ENCODE measurements at regions not wholly inside any gene's neighbourhood (a gene's known extent, or its start where the extent isn't known, plus 50 kb on each side); places are given as distances from the start of the nearest gene placed in this dataset.

DNA sequence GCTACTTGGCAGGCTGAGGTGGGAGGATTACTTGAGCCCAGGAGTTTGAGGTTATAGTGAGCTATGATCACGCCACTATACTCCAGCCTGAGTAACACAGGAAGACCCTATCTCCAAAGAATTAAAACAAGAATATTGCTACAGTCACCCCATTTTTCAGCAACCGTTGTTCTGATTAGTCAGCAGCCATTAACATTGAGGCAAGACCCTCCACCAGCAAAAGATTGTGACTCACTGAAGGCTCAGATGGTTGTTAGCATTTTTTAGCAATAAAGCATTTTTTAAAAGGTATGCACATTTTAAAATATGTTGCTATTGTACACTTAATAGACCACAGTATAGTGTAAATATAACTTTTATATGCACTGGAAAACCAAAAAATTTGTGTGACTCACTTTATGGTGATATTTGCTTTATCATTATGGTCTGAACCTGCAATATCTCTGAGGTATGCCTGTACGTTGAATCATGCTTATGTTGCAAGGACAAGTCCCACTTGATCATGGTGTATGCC, 492.6 kb downstream of the SQOR start:
- Histone ChIP-seq H3K9ac (ENCODE audit: low read length) (no peak overlapping the region), H3K4ac (ENCODE audit: low read depth in 1 of 2, low read length in 2 of 2) (no peak overlapping the region), H2BK12ac (ENCODE audit: low read length in 2 of 2) (no peak overlapping the region), H2BK5ac (ENCODE audit: low read depth, low read length, poor library complexity, severe bottlenecking) (no peak overlapping the region), H3K4me2 (ENCODE audit: low read length, poor library complexity, severe bottlenecking) (no peak overlapping the region), H3K18ac (ENCODE audit: low read depth in 1 of 2, low read length in 2 of 2) (no peak overlapping the region), H4K91ac (ENCODE audit: low read length) (no peak overlapping the region), H3K4me1 (ENCODE audit: control insufficient read depth, insufficient read depth, low read depth, low read length) (no peaks in the 10 kb centered on the region), H2BK15ac (ENCODE audit: low read depth, poor library complexity, severe bottlenecking) (no peak overlapping the region), H2AFZ (ENCODE audit: low read depth, low read length) (no peak overlapping the region), H3K23ac (ENCODE audit: low read length in 2 of 2) (no peak overlapping the region), H2BK120ac (ENCODE audit: low read depth, low read length) (no peak overlapping the region), H2AK5ac (ENCODE audit: low read length, severe bottlenecking) (no peak overlapping the region), H3K4me3 (ENCODE audit: insufficient read depth in 1 of 2, low read depth in 1 of 2, low read length in 2 of 2) (no peak overlapping the region), H3K9me3 (ENCODE audit: control insufficient read depth, low read length) (peaks cover 31% of the 10 kb centered on the region), H3K36me3 (ENCODE audit: control insufficient read depth in 1 of 2, insufficient read depth in 2 of 2, low read depth in 1 of 2, low read length in 2 of 2) (no peaks in the 10 kb centered on the region), H3K14ac (ENCODE audit: low read length in 2 of 2) (no peak overlapping the region), H3K79me1 (replicated peaks; ENCODE audit: low read length, poor library complexity, severe bottlenecking) (no peaks in the 10 kb centered on the region), H3K27ac (ENCODE audit: low read length, poor library complexity, severe bottlenecking) (no peak overlapping the region), H4K8ac (ENCODE audit: low read length) (no peak overlapping the region), H3K27me3 (ENCODE audit: control insufficient read depth in 1 of 2, insufficient read depth in 1 of 2, low read length in 2 of 2) (no peaks in the 10 kb centered on the region)
- 70% methylated on average over 3 of the region's 3 CpGs for WGBS
- DNase-seq = no peak

- Histone ChIP-seq H4K8ac (ENCODE audit: low read length) (no peak overlapping the region), H3K14ac (ENCODE audit: low read length in 2 of 2) (no peak overlapping the region), H3K27ac (ENCODE audit: low read length, poor library complexity, severe bottlenecking) (no peak overlapping the region), H2BK5ac (ENCODE audit: low read depth, low read length, poor library complexity, severe bottlenecking) (no peak overlapping the region), H2AK5ac (ENCODE audit: low read length, severe bottlenecking) (no peak overlapping the region), H3K23ac (ENCODE audit: low read length in 2 of 2) (no peak overlapping the region), H3K36me3 (ENCODE audit: control insufficient read depth in 1 of 2, insufficient read depth in 2 of 2, low read depth in 1 of 2, low read length in 2 of 2) (no peaks in the 10 kb centered on the region), H3K27me3 (ENCODE audit: control insufficient read depth in 1 of 2, insufficient read depth in 1 of 2, low read length in 2 of 2) (no peaks in the 10 kb centered on the region), H3K79me1 (replicated peaks; ENCODE audit: low read length, poor library complexity, severe bottlenecking) (no peaks in the 10 kb centered on the region), H4K91ac (ENCODE audit: low read length) (no peak overlapping the region), H3K18ac (ENCODE audit: low read depth in 1 of 2, low read length in 2 of 2) (no peak overlapping the region), H2AFZ (ENCODE audit: low read depth, low read length) (no peak overlapping the region), H3K4me1 (ENCODE audit: control insufficient read depth, insufficient read depth, low read depth, low read length) (no peaks in the 10 kb centered on the region), H2BK120ac (ENCODE audit: low read depth, low read length) (no peak overlapping the region), H3K9ac (ENCODE audit: low read length) (no peak overlapping the region), H3K9me3 (ENCODE audit: control insufficient read depth, low read length) (peaks cover 19% of the 10 kb centered on the region), H2BK12ac (ENCODE audit: low read length in 2 of 2) (no peak overlapping the region), H3K4ac (ENCODE audit: low read depth in 1 of 2, low read length in 2 of 2) (no peak overlapping the region), H2BK15ac (ENCODE audit: low read depth, poor library complexity, severe bottlenecking) (no peak overlapping the region), H3K4me2 (ENCODE audit: low read length, poor library complexity, severe bottlenecking) (no peak overlapping the region), H3K4me3 (ENCODE audit: insufficient read depth in 1 of 2, low read depth in 1 of 2, low read length in 2 of 2) (no peak overlapping the region)
- no peak for DNase-seq
- WGBS = no CpG with 5 or more reads among the region's 1 CpG
Measured at GRCh38 chr15:46129145-46129544, 494.3 kb downstream of the SQOR start.

- no peak overlapping the region for H3K14ac ChIP-seq (ENCODE audit: low read length in 2 of 2)
- DNase-seq = no peak
- H2AK5ac ChIP-seq (ENCODE audit: low read length, severe bottlenecking) = no peak overlapping the region
Measured at GRCh38 chr15:46131876-46132275, 497.0 kb downstream of the SQOR start.

GRCh38 chr15:46137443-46137842, 502.6 kb downstream of the SQOR start:
- WGBS = 87% methylated on average over 2 of the region's 2 CpGs
- H3K79me1 ChIP-seq (replicated peaks; ENCODE audit: low read length, poor library complexity, severe bottlenecking) = no peaks in the 10 kb centered on the region
- H3K4me3 ChIP-seq (ENCODE audit: insufficient read depth in 1 of 2, low read depth in 1 of 2, low read length in 2 of 2) = no peak overlapping the region
- H3K4me2 ChIP-seq (ENCODE audit: low read length, poor library complexity, severe bottlenecking) = no peak overlapping the region
- no peak overlapping the region for H3K18ac ChIP-seq (ENCODE audit: low read depth in 1 of 2, low read length in 2 of 2)
- H3K27ac ChIP-seq (ENCODE audit: low read length, poor library complexity, severe bottlenecking) = no peak overlapping the region
- no peak overlapping the region for H4K8ac ChIP-seq (ENCODE audit: low read length)
- H2BK5ac ChIP-seq (ENCODE audit: low read depth, low read length, poor library complexity, severe bottlenecking) = no peak overlapping the region
- H3K4me1 ChIP-seq (ENCODE audit: control insufficient read depth, insufficient read depth, low read depth, low read length) = no peaks in the 10 kb centered on the region
- no peak overlapping the region for H2BK120ac ChIP-seq (ENCODE audit: low read depth, low read length)
- peaks cover 21% of the 10 kb centered on the region for H3K9me3 ChIP-seq (ENCODE audit: control insufficient read depth, low read length)
- no peak overlapping the region for H2AFZ ChIP-seq (ENCODE audit: low read depth, low read length)
- no peak overlapping the region for H2BK15ac ChIP-seq (ENCODE audit: low read depth, poor library complexity, severe bottlenecking)
- H3K27me3 ChIP-seq (ENCODE audit: control insufficient read depth in 1 of 2, insufficient read depth in 1 of 2, low read length in 2 of 2) = no peaks in the 10 kb centered on the region
- H4K91ac ChIP-seq (ENCODE audit: low read length) = no peak overlapping the region
- no peak overlapping the region for H2AK5ac ChIP-seq (ENCODE audit: low read length, severe bottlenecking)
- H3K4ac ChIP-seq (ENCODE audit: low read depth in 1 of 2, low read length in 2 of 2) = no peak overlapping the region
- DNase-seq = no peak
- H3K9ac ChIP-seq (ENCODE audit: low read length) = no peak overlapping the region
- no peak overlapping the region for H2BK12ac ChIP-seq (ENCODE audit: low read length in 2 of 2)
- no peaks in the 10 kb centered on the region for H3K36me3 ChIP-seq (ENCODE audit: control insufficient read depth in 1 of 2, insufficient read depth in 2 of 2, low read depth in 1 of 2, low read length in 2 of 2)
- no peak overlapping the region for H3K14ac ChIP-seq (ENCODE audit: low read length in 2 of 2)
- no peak overlapping the region for H3K23ac ChIP-seq (ENCODE audit: low read length in 2 of 2)

More at GRCh38 chr15:46131876-46132275, 497.0 kb downstream of the SQOR start:
- H2BK15ac ChIP-seq (ENCODE audit: low read depth, poor library complexity, severe bottlenecking) = no peak overlapping the region
- 78% methylated on average over 6 of the region's 6 CpGs for WGBS
- H3K4ac ChIP-seq (ENCODE audit: low read depth in 1 of 2, low read length in 2 of 2) = no peak overlapping the region
- H2BK120ac ChIP-seq (ENCODE audit: low read depth, low read length) = no peak overlapping the region
- no peak overlapping the region for H4K8ac ChIP-seq (ENCODE audit: low read length)
- H2AFZ ChIP-seq (ENCODE audit: low read depth, low read length) = no peak overlapping the region
- H3K4me1 ChIP-seq (ENCODE audit: control insufficient read depth, insufficient read depth, low read depth, low read length) = no peaks in the 10 kb centered on the region
- H3K27me3 ChIP-seq (ENCODE audit: control insufficient read depth in 1 of 2, insufficient read depth in 1 of 2, low read length in 2 of 2) = no peaks in the 10 kb centered on the region
- no peaks in the 10 kb centered on the region for H3K79me1 ChIP-seq (replicated peaks; ENCODE audit: low read length, poor library complexity, severe bottlenecking)
- no peak overlapping the region for H3K4me3 ChIP-seq (ENCODE audit: insufficient read depth in 1 of 2, low read depth in 1 of 2, low read length in 2 of 2)
- no peak overlapping the region for H2BK12ac ChIP-seq (ENCODE audit: low read length in 2 of 2)
- H3K36me3 ChIP-seq (ENCODE audit: control insufficient read depth in 1 of 2, insufficient read depth in 2 of 2, low read depth in 1 of 2, low read length in 2 of 2) = no peaks in the 10 kb centered on the region
- no peak overlapping the region for H3K23ac ChIP-seq (ENCODE audit: low read length in 2 of 2)
- H4K91ac ChIP-seq (ENCODE audit: low read length) = no peak overlapping the region
- peaks cover 32% of the 10 kb centered on the region for H3K9me3 ChIP-seq (ENCODE audit: control insufficient read depth, low read length)
- H3K27ac ChIP-seq (ENCODE audit: low read length, poor library complexity, severe bottlenecking) = no peak overlapping the region
- H3K18ac ChIP-seq (ENCODE audit: low read depth in 1 of 2, low read length in 2 of 2) = no peak overlapping the region
- H2BK5ac ChIP-seq (ENCODE audit: low read depth, low read length, poor library complexity, severe bottlenecking) = no peak overlapping the region
- H3K4me2 ChIP-seq (ENCODE audit: low read length, poor library complexity, severe bottlenecking) = no peak overlapping the region
- no peak overlapping the region for H3K9ac ChIP-seq (ENCODE audit: low read length)
